GM21723 (cell line): ENCODE measurements at regions not wholly inside any gene's neighbourhood (a gene's known extent, or its start where the extent isn't known, plus 50 kb on each side); places are given as distances from the start of the nearest gene placed in this dataset.

Source experiments
- ATAC-seq: cut with Tn5 transposase; IDR thresholded peaks from one replicate; pipeline ENCODE4 v1.9.1; 2021; ENCODE audit warnings: mild to moderate bottlenecking, moderate library complexity; ENCODE audit not compliant: unreplicated experiment

DNA sequence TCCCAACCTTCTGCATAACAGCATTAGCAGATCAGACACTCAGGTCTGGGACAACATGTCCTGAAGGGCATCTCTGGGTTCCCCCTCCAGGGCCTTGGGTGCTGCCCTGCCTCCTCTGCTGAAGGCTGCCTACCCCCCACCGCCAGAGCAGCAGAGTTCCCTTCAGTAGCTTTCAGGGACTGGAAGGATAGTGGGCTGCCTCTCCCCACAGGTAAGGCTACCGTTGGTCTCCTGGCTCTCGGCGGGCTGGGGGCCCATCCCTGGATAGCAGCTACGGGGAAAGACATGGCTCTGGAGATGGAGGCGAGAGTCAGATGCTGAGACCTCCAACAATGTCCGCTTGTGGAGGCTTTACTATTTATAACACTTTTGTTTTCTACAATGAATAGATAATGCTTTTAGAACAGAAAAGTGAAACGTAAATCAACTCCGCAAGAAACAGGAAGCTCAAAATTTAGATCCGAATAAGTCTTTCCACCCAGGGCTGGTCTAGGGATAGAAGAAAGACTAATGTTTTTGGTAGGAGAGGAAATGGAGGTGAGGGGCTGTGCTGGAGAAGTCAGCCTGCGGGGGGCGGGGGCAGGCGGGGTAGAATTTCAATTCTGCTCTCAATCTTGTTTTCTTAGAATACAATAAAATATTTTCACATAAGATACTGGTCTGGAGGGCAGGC is 58.4 kb downstream of the ARL4C start:
- ATAC-seq = no peak

DNA sequence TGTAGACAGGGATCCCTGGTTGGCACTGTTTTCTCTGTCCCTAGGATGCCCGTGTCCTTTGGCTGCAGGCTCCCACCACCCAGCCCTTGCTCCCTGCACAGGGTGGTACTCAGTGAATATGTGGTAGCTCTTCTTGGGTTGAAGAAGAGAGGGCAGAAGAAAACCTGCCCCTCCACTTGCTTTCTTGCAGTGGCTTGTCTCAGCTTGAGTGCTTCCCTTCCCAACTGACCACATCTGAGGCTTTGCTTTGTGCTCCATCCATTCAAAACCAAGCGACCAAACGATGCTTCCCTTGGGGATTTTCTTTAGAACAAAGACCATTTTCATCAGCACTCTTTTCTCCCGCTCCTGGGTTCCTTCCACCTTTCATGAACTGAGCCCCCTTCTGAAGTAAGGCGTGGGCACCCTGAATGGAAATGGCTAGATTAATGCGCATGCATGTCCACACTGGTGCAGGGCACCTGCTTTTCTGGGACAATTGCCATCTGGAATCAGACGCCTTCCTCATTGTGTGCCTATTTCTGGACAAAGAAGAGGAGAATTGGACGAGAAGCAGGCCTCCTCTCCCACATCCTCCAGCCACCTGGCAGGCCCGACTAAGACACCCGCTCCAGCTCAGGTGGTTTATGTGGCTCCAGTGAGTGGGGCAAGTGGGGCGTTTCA is 59.1 kb downstream of the ARL4C start:
- ATAC-seq = no peak

DNA sequence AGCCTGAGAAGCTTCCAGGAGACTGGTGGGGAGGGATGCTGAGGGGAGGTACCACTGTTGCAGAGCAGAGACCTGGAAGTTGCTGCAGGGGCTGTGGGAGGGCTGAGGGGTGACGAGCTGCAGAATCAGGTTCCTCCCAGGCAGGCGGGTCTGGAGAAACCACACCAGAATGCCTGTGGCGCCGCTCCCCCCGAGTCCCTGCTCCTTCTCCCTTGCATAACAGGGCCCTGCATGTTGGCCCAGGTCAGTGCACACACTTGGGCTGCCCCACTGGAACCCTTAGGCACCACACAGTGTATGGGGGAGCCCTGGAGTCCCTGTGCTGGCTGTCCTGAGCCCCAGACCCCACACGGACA is 60.4 kb downstream of the ARL4C start:
- no peak for ATAC-seq

DNA sequence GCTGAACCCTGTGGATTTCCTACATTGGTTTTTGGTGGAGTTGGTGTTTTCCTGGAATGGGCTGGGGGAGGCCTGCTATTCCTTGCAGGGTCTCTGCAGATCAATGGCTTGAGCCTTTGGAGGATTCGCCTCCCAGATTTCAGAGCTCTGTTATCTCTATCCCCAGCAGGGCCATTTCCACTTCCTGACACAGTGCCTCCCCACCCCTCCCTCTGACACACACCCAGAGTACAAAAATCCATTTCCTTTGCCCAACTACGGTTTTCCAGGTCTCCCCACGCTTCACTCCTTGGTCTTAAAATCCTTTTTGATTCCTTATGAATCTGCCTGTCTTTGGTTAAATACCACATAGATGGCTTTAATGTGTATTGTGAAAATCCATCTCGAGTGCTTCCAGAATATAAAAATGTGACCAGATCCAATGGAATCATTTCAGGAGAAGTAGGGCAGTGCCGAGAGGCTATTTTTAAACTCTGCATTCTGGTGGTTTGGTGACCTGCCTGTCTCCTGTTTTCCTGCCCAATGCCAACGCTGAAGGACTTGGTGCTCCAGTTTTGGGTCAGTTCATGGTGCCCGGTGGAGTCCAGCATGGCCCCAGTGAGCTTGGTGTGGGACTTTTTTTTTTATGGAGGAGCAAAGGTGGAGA is 60.9 kb downstream of the ARL4C start:
- no peak for ATAC-seq

DNA sequence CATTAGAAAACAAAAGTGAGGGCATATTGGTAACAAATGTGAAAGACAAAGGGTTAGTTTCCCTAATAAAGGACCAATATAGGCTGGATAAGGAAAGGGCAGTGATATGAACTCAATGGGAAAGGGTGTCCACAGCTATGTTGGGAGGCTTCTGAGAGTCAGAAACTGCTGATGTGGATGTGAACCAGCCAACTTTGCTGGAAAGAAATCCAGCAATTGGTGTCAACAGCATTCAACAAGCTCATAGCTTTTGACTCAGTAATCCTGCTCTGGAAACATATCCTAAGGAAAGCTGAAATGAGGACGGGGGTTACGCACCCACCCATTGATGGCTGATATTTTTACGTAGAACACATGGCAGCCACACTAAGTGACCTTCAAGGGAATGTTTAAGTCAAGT is 63.7 kb downstream of the ARL4C start:
- no peak for ATAC-seq

DNA sequence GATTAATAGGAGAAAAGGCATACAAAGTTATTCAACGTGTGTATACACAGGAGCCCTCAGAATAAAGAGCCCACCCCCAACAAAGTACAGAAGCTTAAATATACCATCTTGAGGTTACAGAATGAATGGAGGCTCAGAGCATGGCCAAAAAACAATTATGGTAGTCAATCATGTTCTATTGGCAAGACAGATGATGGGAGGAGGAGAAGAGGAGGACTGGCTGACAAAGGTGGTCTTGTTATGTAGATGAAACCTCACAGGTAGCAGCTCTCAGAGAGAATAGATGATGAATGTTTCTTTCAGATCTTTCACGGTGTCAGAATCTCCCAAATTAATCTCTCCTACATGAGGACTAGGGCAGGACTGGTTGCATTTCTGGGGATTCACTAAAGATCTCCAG is 66.0 kb downstream of the ARL4C start:
- ATAC-seq = no peak

DNA sequence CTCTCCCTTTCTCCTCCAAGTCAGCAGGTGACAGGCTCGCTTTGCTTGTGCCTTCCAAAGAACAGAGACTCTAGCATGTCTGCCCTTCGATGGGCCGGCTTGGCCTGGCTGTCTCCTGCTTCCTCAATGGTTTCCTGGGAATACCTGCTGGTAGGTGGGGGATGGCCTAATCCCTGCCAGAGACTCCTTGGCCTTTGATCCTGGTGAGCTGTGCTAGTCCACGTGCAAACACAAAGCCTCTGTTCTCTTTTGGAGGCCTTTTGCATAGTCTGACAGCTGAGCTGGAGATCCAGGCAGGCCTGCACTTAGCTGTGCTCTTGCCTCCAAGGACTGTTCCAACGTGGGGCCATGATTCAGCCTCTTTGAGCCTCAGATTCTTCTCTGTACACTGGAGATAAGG is 67.6 kb downstream of the ARL4C start:
- ATAC-seq = no peak

DNA sequence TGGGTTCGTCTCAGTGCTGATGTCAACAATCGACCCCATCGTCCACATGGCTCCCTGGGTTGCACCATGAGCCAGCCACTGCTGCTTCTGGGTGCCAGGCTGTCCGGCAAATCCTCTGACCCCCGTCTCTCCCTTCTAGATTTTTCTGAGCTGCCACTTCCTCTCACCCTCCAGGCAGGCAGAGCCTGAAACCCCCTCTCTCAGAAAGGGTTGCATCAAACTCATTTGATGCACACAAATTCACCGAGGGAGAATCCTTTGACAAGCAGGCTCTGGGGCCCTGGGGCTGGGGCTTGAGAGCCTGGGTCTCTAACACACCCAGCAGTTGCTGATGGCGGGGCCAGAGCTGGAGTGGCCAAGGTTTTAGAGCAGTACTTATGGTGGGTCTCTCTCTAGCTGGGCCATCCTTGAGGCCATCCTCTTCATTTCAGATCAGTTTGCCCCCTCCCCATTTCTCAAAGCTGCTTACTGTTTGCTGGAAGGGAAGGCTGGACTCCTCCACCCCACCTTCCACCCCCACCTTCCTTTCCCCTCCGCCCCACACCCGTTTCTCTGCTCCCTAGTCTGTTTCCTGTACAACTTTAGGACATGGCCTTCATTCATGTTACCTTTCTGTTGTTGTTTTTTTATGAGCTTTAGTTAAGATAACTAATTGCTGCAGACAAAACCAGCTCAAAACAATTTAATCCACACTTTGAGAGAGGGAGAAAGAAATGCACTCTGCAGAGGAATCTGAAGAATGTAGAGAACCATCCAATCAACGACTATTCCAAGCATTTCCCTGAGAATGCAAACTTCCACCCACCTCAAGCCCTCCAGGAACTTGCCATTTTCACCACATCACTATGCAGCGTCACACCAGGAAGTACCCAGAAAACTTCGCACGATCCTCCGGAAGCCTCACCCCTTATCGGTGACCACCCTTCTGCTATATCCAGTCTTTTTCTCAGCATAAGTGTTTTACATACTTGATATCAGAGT is 69.5 kb downstream of the ARL4C start:
- ATAC-seq = peak; percentile 3

DNA sequence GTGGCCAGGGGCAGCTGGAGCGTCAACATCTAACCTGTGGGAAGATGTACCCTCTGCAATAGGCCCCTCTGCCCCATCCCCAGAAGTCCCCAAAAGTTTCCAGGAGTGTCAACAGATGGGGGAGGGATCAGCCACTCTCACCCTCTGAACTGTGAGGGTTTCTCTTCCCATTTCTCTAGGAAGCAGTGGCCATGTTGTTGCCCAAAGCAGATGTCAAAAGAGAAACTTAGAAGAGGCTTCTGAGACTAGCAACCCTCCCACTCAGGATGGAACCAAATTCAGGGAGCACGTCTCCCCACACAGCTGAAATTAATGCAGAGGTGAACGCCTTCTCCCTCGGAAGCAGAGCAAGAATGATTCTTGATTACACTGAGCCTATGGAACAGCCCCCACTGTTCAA is 70.3 kb downstream of the ARL4C start:
- peak; percentile 44 for ATAC-seq

DNA sequence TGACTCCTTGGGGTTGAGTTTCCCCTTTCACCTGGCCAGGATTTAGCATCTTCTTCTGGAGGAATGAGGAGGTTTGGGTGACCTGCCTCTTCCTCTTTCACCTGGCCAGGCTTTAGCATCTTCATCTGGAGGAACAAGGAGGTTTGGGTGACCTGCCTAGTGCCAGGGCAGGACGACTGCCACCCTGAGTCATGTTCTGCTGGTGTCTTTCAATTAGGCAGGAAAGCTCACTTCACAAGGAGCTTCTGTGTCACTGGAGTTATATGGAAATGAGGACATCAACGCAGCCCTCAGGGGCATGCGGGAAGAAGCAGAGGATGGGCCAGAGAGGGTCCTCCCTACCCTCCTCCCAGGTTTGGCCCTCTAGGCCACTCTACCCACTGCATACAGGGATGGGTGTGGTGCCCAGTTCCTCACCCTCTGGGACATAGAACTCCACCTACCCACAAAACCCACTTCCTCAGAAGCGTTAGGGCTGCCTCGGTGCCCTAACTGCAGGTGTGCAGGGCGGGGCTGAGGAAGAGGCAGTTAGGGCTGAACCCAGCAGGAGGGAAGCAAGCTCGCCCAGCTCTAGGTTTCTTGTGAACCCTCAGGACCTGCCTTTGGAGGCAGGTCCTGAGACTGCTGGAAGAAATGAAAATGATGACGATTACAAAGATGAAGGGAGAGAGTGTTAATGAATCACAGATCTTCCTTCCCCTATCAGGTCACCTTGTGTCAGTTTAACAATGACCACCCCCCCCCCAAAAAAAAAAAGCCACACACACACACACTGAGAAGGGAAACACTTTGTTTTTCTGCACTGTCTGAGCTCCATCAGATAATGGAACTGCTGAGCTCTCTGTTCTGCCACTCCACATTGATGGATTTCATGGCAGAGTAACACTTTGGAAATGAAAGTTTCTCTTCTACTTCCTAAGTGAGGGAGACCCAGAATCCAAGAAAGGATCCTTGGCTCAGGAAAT is 71.0 kb downstream of the ARL4C start:
- ATAC-seq = peak; percentile 82

DNA sequence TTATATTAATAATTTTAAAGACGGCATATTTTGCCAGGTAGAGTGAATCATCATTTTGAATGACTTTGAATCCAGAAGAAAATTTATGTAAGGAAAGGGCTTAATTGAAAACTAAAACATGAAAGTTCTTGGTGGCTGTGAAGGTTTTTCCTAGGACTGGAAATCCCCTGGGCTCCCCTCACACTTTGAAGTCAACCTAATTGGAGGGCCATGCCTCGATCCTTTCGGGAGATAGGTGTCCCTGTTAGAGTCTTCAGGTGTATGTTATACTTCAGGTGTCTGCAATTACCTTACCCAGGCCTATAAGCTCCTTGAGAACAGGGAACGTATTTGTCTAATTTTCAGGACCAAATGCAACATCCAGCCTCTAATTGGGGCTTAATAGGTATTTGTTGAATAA is 73.0 kb downstream of the ARL4C start:
- no peak for ATAC-seq

DNA sequence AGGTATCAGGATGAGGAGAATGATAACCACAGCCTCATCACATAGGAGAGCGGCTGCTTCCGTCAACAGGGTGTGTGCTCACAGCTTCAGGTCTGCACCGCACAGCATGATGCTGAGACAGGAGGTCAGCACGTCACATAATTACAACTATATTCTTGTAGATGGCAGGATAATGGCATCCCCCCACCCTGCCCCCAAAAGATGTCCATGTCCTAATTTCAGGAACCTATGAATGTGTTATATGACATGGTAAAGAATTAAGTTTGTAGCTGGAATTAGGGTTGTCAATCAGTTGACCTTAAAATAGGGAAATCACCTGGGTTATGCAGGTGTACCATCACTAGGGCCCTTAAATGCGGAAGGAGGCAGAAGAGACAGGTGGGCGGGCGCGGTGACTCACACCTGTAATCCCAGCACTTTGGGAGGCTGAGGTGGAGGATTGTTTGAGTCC is 73.9 kb downstream of the ARL4C start:
- ATAC-seq = no peak

DNA sequence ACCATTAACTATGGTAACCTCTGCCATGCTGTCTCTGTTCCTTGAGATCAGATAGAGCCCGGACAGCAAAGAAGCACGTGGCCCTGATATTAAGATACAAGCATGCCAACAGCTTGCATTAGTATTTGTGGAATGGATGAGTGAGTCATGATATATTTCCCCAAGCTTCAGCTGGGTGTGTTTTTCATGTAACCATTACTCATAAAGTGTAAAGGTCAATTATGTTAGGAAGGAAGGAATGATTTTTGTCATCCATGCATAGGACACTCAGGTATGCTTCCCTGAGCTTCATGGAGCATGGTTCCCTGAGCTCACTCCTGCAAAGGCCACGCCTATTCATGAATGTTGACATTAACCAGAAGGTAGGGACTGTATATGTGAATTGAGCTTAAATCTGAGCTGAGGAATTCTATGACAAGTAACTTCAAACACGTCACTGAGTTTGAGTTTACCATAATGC is 74.6 kb downstream of the ARL4C start:
- no peak for ATAC-seq

DNA sequence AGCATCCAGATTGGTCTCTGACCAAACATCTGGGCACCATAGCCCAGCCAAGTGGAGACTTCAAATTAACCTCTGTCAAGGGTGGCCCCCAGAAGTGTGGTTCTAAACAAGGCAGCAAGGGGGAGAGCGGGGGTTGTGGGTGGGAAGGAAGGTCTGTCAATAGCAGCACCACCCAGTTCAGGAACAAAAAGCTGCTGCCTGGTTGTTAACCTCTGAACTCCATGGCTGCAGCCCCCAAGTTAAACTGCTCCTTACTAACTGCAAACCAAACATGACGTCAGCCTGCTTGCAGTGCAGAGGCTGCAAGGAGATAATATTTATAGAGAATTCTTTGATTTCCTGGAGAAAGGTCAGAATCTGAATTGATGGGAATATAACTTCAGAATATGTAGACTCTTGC is 76.5 kb downstream of the ARL4C start:
- ATAC-seq = no peak

DNA sequence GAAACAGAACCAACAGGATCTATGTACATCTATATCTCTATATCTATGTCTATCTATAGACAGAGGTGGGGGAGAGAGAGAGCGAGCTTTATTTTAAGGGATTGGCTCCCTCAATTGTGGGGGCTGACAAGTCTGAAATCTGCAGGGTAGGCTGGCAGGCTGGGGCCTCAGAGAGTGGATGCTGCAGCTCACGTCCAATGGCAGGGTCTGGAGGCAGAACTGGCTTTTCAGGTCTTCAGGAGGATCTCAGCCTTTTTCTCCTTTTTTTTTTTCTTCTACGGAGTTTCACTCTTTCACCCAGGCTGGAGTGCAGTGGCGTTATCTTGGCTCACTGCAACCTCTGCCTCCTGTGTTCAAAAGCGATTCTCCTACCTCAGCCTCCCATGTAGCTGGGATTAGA is 77.2 kb downstream of the ARL4C start:
- no peak for ATAC-seq

DNA sequence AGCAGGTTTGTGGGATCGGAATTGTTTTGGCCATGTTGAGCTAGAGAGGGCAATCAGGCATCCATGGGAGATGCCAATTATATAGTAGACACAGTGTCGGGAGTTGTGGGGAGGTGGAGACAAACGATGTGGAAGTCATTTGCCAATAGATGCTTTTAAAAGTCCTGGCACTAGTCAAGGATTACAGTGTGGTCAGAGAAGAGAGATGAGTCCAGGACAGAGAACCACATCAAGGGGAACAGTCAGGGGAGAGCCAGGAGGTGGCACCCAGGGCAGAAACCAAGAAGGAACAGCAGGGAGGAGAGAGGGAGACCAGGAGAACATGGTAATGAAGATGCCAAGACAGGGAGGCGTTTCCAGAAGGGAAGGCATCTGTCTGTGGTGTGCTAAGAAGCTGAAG is 81.2 kb downstream of the ARL4C start:
- no peak for ATAC-seq

DNA sequence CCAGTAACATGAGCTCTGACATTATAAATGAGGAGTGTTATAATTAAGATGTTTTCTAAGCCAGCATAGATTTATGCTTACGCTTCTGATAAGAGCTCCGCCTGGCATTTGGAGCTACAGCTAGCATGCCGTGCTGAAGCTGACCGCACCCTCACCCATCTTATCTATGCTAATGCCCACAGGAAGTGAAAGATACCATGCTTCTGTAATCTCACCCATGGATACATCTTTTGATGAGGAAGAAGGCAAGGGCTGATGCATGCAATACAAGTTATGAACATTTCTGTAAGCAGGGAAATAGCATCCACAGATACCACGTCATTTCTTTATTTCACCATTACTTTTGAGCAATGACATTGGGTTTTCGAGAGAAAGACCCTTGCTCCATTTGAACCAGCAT is 82.3 kb downstream of the ARL4C start:
- ATAC-seq = no peak

DNA sequence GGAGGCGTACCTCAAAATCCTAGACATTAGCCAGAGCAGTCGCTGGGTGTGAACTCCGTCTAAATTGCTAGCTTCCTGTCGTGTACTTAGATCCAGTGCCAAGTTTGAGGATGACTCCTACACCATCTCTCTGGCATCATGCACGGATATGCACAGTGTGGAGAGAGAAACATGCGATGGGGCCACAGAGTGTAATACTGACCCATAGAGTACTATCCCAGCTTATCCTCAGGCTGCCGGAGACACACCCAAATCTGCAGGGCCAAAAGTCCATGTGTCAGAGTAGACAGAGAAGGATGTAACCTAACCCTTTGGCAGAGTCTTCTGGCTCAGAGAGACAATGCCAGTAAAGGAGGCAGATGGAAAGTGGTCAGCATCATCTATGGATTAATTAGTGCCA is 84.2 kb downstream of the ARL4C start:
- ATAC-seq = no peak

DNA sequence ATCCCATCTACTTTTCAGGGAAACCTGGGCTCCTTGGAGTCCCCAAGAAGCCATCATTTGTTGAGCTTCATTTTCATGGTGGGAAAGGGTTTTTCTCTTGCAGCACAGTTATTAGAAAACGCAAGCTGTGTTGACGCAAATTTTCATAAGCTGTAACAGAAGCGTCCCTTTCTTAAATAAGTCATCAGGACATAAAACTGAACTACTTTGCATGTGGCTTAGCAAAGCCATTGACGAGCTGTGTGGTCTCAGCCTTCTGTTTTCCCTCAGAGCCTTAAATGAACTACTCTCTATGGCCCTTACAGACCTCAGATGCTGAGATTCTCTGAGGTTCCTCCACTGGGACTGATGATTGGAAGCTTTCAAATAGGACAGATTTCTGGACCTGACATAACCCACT is 85.1 kb downstream of the ARL4C start:
- peak; percentile 92 for ATAC-seq

DNA sequence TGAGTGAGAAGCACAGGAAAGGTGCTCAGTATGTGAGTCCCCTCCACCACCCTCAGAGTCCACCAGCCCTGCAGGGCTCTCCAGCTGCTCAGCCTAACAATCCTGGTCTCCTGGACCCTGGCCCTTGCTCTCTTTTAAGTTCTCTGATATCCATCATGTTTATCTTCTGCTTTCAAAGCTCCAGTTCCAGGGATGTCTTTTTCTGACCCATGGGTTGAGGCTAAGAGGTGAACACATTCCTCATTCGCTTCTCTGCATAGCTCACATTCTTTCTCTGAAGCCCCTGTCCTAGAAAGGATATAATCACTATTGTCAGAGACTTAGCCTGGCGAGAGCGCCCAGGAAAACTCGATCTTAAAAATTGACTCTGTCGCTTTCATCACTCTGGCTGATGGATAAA is 86.4 kb downstream of the ARL4C start:
- no peak for ATAC-seq
